Inferior parietal cortex (tissue), 1 donor: ENCODE measurements at regions not wholly inside any gene's neighbourhood (a gene's known extent, or its start where the extent isn't known, plus 50 kb on each side); places are given as distances from the start of the nearest gene placed in this dataset.
"Not testable (repeated sequence)": the region's sequence is repeated elsewhere in the genome, so short reads cannot be mapped to it uniquely, and the experiment has no call there.

ENCODE experiments used
- DNase-seq: peaks from one replicate; pipeline ENCODE4 v3.0.0-alpha.2; 2016; ENCODE audit errors: extremely low spot score

GRCh38 chr15:50857763-50858162 is 50.7 kb upstream of the AP4E1 start:
- DNase-seq: no peak

GRCh38 chr15:50854601-50855490 is 53.6 kb upstream of the AP4E1 start:
- no peak for DNase-seq

- DNase-seq: no peak
These were observed 58.5 kb upstream of the AP4E1 start for GRCh38 chr15:50850003-50850402.

- DNase-seq: no peak
These were observed 60.1 kb upstream of the AP4E1 start for GRCh38 chr15:50848349-50848748.

GRCh38 chr15:50845181-50845580 is 63.3 kb upstream of the AP4E1 start:
- not testable (repeated sequence) for DNase-seq

GRCh38 chr15:50840520-50840919 is 68.0 kb upstream of the AP4E1 start:
- no peak for DNase-seq

GRCh38 chr15:50837256-50837770 is 71.2 kb upstream of the AP4E1 start:
- no peak for DNase-seq

GRCh38 chr15:50830477-50831354 is 65.2 kb upstream of the SPPL2A start:
- no peak for DNase-seq

- DNase-seq: peak; percentile 30
These were observed 63.2 kb upstream of the SPPL2A start for GRCh38 chr15:50828610-50829206.

- no peak for DNase-seq
These were observed 60.4 kb upstream of the SPPL2A start for GRCh38 chr15:50825946-50826345.

GRCh38 chr15:50824514-50824913 is 59.0 kb upstream of the SPPL2A start:
- DNase-seq: no peak

GRCh38 chr15:50823281-50823680 is 57.8 kb upstream of the SPPL2A start:
- no peak for DNase-seq

GRCh38 chr15:50821476-50821875 is 56.0 kb upstream of the SPPL2A start:
- no peak for DNase-seq

- DNase-seq: no peak
These were observed 55.4 kb upstream of the SPPL2A start for GRCh38 chr15:50820808-50821382.

- DNase-seq: no peak
These were observed 53.8 kb upstream of the SPPL2A start for GRCh38 chr15:50819344-50819743.

- DNase-seq: no peak
These were observed 50.6 kb upstream of the SPPL2A start for GRCh38 chr15:50815958-50816590.
